ENCODE measurements at regions not wholly inside any gene's neighbourhood (a gene's known extent, or its start where the extent isn't known, plus 50 kb on each side); places are given as distances from the start of the nearest gene placed in this dataset.

DNA sequence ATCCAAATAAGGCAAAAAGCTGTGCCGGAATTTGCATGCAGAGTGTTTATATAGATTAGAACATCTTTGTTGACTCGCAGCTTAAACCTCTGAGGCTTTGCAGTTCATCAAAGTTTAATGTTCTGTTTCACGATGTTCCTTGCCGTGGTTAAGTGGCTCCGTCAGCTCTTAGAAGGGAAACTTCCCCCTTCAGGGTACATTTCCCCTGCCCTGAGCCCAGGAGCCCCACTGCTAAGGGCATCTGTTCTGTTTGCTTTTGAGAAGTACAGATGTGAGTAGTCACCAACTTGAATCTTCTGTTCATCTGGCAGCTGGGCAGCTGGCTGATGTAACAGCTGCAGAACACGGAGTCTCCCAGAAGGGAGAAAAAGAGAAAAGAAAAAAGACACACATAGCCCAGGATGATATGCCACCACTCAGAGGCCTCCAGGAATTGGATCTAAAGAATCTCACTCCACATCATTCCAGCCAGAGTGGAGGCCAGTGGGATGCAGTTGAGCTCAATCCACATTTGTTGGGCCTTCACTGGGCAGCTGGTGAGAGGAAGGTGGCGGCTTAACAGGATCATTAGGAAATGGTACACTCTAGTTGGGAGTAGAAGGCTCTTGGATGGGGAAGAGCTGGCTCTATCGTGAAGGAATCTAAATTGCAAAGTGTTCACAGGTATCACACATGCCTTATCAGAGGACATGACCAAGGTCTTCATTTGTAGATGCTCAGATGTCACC is 178.7 kb upstream of the RBPJ start:
- DNase-seq = no peak

DNA sequence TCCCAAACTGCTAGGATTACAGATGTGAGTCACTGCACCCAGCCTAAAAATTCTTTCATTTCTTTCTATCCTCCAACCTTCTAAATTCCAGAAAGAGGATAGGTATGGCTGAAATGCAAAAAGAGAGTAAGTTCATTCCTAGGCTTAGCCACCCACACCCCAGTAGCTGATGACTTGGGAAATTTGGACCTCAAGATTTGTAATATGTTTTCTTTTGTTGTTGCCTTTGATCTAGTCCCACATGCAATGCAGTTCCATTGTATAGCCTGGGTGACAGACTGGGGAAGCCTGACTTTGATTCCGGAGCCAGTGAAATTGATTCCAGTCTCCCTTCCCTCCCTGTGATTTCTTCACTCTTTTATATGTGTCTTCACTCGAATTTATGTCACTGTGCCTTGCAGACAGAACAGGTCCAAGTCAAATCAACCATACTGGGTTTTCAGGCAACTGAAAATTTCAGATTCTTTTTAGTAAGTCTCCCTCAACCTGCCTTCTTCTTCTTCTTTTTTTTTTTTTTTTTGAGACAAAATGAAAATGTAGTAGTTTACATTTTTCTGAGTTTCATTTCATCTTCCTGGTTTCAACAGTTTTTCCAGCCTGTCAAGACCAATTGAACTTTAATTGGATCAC is 176.2 kb upstream of the RBPJ start:
- no peak for DNase-seq

DNA sequence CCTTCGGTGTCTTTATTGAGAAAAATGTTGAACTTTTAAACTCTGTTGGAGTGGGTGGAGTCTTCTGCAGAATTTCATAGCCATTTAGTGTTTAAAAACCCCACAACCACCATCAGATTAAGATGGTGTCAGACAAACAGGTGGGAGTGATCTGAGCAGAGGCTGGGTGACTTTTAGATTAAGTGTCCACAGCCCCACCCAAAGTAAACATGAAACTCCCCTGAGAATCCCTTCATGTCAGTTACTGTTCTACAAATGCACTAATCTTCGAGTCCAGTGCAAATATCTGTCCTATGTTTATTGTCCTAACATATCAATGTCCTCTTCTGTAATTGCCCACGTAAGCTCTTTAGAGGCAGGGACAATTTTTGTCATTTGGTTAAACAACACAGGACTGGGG is 175.6 kb upstream of the RBPJ start:
- no peak for DNase-seq

DNA sequence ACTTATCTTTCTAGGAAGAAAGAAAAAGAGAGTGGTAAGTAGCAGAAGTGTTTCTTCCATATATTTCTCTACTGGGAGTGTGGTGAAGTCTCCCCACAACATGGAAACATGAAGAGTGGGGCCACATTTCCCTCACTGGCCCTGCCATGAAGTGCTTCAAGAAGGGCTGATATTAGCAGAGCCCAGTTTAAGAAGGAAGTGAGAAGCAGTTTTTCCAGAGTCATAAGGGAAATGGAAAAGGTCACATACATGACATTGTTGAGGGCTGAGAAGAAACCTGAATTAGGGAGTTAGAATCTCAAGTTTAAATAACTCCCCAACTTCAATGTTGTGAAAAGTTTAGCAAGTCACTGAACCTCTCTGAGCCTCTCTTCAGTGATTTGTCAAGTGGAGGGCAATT is 171.9 kb upstream of the RBPJ start:
- no peak for DNase-seq

GRCh38 chr4:26150948-26151347 is 169.9 kb upstream of the RBPJ start:
- no peak for DNase-seq

DNA sequence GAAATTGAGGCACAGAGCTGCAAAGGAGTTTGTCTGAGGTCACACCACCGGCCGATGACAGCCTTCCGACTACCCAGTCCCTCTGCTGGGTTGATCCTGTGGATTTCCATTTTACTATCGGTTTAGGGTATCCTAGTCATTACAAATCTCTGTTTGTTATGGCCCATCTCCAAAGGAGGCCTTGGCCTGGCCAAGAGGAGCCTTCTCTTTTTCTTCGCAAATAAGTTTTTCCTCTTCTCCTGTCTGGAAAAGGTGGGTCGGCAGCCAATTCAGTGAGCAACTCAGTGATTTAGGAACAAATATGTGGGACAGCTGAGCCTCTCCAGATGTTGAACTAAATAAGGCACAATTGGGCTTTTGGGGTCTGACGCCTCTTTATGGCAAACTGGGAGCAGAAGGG is 169.2 kb upstream of the RBPJ start:
- no peak for DNase-seq

DNA sequence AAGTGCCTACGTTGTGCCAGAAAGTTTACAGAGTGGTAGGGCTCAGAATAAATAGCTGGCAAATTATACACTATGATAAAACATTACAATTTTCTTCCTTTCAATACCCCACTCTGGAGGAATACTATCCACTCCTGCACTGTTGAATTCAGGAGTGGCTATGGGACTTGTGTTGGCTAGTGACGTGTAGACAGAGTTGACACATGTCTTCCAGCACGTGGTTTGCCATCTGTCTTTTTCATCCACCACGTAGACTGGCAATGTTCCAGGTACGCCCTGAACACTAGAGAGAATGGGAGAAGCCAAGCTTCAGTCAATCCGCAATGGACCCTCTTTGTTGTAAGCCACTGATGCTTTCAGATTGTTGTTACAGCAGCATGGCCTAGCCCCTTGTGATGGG is 168.8 kb upstream of the RBPJ start:
- no peak for DNase-seq

GRCh38 chr4:26157541-26157940 is 163.3 kb upstream of the RBPJ start:
- no peak for DNase-seq

DNA sequence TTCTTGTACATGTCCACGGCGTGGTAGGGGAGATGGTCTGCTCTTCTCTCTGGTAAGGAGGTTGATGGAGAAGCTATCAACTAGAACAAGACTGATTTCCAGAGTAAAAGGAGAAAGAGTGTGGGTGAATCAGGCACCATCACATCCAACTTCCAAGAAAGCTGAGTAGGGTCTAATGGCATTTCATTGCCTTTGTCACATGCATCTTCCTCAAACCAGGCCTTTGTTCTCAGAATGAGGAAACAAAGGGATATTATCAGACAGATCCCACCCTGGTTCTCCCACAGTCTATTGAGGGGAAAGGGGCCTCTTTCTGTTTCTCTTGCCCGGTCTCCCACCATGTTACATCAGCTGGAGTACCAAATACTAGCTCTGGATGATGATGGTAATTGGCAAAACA is 160.2 kb upstream of the RBPJ start:
- DNase-seq = no peak

DNA sequence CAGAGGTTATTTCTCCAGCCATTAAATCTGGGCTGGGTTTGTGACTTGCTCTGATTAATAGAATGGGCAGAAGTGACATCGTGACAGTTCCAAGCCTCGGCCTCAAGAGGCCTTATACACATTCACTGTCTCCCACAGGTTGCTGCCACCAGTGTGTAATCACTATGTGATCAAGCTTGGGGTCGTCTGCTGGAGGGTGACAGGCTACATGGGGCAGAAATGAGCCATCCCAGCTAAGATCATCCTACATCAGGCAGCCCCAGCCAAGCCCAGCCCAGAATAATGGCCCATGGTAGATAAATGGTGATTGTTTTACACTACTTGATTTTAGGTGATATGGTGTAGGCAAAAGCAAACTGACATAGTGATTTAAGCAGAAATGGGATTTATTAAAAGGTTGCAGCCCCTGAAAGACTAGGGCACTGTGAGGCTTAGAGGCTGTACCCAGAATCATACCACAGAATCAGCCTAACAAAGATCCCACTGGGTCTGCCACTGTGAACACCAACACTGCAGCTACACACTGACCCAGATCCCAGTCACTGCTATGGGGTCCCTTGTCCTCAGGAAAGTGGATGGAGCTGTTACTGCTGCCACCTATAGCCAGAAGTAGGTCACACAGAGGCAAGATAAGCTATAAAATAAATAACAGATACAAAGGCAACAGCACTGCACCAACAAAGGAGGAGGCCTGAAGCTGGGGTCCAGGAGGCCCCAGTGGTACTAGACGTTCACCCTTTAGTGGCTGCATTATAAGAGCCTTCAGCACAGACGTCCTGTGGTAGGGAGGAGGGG is 159.6 kb upstream of the RBPJ start:
- DNase-seq = no peak

DNA sequence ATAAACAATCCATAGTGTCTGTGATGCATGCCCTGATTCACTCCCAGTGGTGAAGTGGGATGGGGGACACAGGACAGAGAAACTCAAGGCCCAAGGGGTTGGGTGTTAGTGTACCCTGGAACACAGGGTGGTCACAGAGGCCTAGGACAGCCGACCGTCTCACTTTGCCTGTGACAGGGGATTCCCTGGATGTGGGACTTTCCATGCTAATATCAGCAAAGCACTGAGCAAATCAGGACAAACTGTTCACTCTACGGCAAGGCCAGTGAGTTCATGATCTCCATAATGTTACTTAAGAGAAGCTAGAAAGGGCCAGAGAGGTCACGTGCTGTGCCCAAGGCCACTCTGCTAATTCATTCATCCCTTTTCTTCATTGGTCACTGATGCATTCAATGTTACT is 158.7 kb upstream of the RBPJ start:
- DNase-seq = no peak

DNA sequence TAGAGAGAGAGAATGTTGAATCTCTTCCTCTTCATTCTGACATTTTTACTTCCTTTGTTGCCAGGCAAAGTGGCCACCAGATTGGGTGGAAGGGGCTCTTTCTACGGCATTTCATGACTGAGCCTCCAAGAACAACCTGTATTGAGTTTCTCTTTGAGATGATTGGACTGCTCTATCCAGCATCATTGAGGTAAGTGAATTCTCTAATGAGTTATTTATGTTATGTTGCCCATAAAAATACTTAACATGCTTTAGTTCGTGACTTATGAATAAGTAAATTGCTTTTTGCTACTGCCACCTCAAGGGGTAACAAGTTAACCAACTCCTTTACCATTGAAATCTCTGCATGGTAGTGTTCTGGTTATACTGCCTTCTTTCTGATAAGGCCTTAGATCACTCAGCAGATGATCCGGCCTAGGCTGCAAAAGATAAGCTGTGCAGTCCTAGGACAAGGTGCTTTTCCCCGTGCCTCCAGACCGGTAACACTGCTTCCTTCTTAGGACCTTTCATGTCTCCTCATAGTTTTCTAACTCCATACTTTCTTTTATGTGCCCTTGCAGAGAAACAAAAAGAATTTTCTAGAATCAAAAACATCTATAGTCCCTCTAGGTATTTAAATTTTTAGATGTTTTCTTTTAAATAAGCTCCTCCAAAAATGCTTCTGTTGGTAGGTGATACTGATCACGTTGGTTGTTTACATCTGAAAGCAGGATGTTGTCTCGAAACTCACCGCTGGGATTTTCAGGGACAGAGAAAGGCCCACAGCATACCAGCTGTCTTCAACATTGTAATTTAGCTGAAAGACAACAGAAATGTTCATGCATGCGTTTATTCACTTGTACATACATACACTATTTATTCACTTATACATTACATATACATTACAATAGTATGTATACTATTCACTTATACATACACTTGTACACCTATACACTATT is 157.1 kb upstream of the RBPJ start:
- no peak for DNase-seq

GRCh38 chr4:26171501-26171900 is 149.3 kb upstream of the RBPJ start:
- DNase-seq = no peak

DNA sequence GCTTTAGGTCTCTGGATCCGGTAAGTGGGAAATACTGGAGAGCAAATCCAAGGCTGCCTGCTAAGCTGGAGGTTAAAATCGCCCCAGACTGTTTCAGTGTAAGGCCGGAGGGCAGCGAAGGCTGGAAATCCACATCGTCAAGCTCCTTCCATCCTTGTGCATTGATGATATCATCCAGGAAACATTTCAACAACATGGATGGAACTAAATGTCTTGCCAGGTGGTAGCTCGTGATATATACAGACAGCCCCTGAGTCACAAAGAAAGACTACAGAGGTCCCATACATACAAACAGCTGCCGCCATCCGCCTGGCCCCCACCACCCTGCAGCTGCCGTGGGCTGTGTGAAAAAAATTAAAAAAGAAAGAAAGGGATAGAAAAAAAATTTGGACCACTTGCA is 148.9 kb upstream of the RBPJ start:
- no peak for DNase-seq

DNA sequence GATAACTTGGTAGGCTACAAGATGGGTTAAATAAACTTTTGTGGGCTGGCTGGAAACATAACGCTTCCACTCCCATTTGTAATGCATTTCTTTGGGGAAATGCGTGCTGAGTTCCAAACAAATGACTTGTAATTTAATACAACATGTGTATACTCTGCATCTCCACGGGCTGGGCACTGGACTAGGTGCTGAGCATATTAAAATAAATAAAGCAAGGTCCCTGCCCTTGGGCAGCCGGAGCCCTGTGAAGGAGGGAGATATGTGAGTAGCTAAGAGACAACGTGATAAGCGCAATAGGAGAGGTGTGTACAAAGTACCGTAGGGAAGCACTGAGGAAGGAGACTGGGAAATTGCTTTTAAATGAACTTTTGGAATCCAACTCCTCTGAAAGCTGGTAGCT is 147.2 kb upstream of the RBPJ start:
- no peak for DNase-seq

DNA sequence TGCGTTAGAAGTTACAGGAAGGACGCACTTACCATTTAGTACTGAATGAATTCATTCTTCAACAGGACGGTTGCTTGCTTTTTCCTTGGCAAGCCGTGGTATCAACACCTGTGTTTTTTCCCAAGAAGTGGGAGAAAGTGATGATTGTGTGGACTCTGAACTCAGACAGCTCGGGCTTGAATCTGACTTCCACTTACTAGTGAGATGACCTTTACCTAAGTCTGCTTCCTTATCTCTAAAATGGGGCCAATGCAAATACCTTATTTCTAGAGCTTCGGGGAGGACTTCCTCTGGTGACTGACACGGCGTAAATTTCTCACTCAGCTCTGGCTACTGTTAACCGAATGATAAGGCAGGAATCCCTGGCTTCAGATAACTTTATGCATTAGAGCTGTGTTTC is 146.8 kb upstream of the RBPJ start:
- no peak for DNase-seq

DNA sequence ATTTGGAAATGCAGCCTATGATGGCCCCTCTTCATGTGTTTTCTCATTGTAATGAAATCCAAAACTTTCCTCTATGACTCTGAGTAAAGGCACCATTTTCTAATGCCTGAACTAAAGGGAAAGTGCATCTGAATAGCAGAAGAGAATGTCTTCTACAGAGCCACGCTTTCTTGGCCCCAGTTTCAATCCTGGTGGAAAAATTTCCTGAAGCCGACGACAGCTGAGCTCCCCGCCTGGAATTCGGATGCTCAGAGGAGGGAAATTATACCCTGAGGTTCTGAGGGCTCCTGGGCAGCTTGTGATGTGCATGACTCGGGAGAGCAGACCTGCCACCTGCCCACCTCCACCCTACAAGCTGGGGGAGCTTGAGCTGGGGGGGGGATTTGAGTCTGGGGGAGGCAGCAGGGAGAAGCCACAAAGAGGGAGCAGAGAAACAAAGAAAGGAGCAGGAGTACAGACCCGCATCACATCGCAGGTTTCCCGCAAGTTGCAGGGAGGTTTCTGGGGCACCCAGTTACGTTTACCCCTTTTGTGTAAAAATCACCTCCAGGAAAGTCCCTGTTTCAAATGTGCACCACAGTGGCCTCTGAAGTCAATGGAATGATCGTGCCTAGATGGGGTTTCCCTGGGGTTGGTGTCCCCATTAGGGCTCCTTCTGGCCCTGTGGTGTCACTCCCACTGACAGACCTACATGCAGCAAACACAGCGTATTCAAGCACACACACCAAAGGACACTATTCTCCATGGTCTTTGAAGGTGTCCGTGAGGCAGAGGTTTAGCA is 145.6 kb upstream of the RBPJ start:
- DNase-seq = no peak

DNA sequence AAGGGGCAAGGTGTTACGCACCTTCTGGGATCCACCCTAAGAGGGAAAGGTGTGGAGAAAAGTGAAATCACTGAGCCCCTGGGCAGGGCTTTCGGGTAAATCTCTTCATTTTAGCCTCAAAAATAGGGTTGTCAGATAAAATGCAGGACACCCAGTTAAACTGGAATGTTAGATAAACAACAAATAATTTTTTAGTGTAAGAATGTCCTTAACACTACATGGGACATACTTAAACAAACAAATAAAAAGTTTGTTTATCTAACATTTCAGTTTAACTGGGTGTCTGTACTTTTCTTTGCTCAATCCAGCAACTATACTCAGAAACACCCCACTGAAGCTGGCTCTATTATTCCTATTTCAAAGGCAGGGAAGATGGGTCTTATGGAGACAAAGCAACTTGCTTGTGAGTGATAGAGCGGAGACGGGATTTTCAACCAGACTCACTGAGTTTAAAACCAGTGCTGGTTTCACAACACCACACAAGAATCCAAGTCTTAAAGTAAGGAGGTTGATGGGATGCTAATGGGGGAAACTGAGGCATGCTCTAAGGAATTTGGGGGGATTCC is 144.8 kb upstream of the RBPJ start:
- DNase-seq = no peak

DNA sequence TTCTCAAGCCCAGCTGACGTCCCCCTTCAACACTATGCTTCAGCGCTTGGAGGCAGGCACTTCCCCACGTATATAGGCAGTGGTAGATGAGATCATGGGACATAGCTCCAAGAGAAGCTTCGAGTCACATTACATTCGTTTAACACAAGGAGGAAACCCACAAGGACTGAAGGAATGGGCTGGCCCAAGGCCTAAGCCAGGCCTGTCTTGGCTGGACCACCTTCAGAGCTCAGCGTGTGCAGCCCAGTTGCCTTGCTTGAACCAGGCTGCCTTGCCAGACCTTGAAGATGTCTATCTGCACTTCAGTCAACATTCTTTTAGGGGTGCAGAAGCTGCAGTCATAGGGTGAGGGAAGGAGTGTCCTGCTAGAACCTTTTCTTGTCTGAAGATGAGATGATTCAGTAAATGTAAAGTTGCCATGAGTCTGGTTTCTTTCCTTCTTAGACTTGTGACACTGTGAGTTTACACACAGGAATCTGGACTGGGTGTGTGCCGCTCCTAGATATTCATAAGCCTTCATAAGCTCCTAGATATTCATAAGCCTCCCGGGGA is 144.1 kb upstream of the RBPJ start:
- DNase-seq = no peak

DNA sequence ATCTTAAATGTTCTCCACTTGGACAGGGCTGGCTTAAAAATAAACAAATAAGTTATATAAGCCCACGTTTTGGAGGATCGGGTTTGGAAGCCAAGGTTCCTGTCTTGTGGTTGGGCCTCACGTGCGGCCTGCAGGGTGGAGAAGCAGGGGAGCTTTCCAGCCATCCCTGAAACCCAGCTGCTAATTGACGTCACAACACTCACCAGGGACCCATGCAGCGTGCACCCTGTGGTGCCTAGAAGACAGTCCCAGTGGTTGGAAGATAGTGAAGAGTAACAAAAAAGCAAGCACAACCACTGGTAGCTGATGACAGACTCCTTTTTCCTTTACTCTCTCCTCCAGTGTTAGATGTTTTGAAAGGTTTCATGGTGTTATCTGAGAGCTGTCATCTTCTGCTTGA is 142.0 kb upstream of the RBPJ start:
- no peak for DNase-seq

- DNase-seq = no peak
Observed at GRCh38 chr4:26179316-26179760, 141.5 kb upstream of the RBPJ start.

DNA sequence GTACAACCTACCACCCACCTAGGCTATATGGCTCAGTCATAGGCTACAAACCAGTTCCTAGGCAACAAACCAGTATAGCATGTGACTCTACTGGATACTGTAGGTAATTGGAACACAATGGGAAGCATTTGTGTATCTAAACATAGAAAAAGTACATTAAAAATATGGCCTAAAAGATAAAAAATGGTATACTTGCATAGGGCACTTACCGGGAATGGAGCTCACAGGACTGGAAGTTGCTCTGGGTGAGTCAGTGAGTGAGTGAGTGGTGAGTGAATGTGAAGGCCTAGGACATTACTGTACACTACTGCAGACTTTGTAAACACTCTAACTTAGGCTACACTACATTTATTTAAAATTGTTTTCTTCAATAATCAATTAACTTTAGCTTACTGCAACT is 139.2 kb upstream of the RBPJ start:
- DNase-seq = no peak
